ENCODE measurements at regions not wholly inside any gene's neighbourhood (a gene's known extent, or its start where the extent isn't known, plus 50 kb on each side); places are given as distances from the start of the nearest gene placed in this dataset.

DNA sequence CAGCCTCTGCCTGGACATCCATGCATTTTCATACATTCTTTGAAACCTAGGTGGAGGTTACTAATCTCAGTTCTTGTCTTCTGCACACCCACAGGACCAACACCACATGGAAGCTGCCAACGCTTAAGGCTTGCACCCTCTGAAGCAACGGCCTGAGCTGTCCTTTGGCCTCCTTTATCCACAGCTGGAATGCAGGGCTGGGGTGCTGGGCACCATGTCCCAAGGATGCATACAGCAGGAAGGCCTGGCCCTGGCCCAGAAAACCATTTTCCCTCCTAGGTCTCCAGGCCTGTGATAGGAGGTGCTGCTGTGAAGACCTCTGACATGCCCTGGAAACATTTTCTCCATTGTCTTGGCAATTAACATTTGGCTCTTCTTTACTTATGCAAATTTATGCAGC is 1168.6 kb downstream of the KCNT2 start:
- FAIRE-seq (no peak), DNase-seq (ENCODE audit: low spot score) (no peak)

DNA sequence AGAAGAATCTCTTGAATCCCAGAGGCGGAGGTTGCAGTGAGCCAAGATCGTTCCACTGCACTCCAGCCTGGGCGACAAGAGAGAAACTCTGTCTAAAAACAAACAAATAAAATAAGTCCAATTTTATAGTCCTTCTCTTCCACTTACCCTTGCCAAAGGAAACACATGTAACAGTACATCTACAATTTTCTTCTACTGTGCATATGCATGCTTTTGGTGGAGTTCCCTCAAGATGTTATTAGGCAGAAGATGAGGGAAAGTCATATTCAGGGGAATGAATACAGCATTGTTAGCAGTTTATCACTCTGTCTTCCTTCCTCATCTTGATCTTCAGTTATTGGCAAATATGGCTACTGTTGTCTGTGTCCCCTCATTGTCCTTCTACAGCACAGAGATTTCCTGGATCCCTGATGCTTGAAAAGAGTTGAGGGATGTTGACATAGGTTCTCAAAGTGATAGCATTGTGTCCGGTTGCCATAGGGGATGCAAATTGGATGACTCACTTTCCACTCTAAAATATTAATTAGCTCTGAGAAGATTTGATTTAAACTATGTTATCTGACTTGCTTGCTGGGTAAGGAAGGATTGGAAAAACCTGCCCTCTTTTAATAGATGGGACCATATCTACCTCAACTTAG is 1173.6 kb downstream of the KCNT2 start:
- FAIRE-seq, result no peak

DNA sequence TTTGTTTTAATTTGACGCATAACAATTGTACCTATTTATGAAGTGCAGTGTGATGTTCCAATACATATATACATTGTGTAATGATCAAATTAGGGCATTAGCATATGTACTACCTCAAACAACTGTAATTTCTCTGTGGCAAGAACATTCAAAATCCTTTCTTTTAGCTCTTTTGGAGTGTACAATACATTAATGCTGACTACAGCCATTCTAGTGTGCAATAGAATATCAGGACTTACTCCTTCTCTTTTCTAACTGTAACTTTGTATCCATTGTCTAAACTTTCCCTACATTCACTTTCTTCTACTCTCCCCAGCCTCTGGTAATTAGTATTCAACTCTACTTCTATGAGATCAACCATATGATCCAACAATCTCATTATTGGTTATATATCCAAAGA is 1177.4 kb downstream of the KCNT2 start:
- no peak for DNase-seq (ENCODE audit: low spot score)
- FAIRE-seq, result no peak

More for the DNA sequence above, 1173.6 kb downstream of the KCNT2 start:
- no peak for DNase-seq (ENCODE audit: low spot score)

DNA sequence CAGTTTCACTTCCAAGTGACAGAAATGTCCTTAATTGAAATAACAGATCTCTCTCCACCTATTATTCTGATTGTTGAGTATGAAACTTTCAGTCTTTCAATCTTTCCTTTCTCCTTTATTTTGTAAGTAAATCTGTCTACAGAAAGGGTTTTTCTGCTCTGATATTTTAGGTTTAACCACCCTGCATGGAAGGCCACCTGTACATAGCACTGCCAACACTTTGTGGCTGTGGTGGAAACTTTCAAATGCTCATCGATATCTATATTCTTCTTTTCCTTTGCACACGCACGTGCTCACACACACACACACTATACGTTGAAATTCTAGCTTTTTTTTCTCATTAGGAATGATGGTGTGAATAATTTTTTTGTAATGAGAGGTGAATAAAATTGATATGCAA is 1179.3 kb downstream of the KCNT2 start:
- no peak for FAIRE-seq
- no peak for DNase-seq (ENCODE audit: low spot score)

DNA sequence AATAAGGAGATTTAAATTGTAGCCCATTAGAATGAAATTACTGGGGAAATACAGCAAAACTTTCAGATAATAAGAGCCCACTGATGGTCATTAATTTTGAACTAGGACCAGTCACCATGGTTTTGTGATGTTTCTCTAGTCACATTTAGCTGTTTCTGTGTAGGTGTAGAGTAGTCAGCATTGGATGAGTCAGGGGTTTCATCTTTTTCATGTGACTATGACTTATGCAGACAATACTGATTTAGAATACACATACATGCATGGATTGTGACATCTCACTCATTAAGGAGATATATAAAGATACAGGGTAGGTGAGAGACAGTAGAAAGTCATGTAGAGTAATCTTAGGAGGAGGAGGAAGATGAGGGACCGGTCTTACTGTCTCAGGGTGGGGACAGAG is 1192.7 kb downstream of the KCNT2 start:
- no peak for DNase-seq (ENCODE audit: low spot score)
- no peak for FAIRE-seq

DNA sequence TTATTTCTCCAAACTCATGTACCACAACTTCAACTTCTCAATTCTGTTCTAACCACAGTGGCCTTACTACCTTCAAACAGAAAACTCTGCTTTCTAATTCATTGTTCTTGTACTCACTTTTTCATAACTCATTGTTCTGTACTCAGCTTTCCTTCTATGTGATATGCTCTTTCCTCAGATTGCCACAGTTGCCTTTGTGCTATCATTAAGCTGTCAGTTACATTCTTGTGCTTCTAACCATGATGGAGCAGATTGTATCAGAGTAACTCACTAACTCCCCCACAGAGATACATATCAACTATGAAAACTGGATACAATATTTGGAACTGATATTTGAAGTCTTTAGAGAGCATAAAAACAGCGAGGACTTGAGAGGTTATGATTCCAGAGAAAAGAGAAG is 1213.7 kb downstream of the KCNT2 start:
- FAIRE-seq, result no peak
- no peak for DNase-seq (ENCODE audit: low spot score)

DNA sequence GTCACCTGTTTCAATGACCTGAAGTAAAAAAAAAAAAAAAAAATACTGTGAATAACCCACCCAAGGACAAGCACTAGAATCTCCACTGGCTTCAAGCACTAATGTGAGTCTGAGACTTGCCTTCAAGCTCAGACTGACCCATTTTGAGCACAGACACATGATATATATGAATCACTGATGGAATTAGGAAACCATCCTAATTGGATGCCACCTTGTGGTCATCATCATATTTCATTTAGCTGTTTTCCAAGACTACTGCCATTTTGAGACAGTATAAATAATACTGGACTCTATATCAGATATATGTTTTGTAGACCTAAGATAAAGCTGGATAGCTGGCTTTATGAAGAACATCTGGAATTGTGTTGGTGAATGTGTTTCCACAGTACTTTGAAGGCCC is 1232.0 kb downstream of the KCNT2 start:
- DNase-seq (ENCODE audit: low spot score), result peak; percentile 3
- no peak for FAIRE-seq

DNA sequence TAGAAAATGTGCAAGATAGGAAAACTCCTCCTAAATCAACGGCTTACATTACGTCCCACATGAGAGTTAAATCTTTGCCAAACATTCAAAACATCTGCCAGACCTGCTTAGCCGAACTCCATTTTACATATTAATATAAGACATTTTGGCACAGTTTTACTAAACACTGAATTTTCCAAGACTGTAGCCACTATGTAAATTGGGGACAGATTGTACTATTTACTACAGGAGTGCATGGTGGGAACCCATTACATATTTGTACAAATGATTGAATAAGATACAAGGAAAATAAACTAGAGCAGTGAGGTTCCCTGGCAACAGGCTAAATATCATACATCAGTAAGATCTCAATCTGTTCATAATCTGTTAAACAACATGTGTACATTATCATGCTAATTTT is 1234.4 kb downstream of the KCNT2 start:
- DNase-seq (ENCODE audit: low spot score), result no peak
- no peak for FAIRE-seq

DNA sequence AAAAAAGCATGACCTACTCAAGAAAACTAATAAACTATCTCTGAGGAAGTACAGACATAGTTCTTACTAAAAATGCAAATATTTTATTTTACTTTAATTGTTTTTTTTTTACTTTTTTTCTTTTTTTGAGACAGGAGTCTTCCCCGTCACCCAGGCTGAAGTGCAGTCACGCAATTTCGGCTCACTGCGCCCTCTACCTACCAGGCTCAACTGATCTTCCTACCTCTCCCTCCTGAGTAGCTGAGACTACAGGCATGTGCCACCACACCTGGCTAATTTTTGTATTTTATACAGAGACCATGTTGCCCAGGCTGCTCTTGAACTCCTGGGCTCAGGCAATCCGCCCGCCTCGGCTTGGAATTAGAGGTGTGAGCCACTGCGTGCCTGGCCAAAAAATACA is 1263.1 kb downstream of the KCNT2 start:
- DNase-seq (ENCODE audit: low spot score) (no peak), FAIRE-seq (no peak)

DNA sequence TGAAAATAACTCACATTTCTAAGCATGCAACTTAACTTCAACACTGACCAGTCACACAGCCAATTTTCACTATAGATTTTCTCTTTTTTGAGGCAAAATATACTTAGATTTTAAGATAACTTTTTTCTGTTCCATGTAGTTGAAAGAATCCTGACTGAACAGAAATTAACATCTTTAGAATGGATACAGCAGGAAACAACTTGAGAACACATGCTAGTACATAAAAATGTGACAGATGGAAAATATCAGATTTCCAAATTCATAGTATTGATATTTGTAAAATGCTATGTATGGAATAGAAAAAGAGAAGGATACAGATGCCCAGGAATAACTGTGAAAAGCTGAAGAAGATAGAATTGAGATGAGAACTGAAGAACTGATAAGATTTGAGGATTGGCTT is 1270.6 kb downstream of the KCNT2 start:
- FAIRE-seq (no peak), DNase-seq (ENCODE audit: low spot score) (no peak)

DNA sequence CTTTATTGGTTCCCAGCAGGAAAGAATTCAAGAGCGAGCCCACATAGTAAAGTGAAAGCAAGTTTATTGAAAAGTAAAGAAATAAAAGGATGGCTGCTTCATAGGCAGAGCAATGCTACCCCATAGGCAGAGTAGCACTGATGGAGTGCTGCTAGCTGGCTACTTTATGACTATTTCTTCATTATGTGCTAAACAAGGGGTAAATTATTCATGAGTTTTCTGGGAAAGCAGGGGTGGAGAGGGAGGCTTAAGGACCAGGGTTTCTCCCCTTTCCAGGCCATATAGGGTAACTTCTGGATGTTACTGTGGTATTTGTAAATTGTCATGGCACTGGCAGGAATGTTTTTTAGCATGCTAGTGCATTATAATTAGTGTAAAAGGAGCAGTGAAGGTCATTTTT is 1271.4 kb downstream of the KCNT2 start:
- DNase-seq (ENCODE audit: low spot score), result no peak
- no peak for FAIRE-seq

DNA sequence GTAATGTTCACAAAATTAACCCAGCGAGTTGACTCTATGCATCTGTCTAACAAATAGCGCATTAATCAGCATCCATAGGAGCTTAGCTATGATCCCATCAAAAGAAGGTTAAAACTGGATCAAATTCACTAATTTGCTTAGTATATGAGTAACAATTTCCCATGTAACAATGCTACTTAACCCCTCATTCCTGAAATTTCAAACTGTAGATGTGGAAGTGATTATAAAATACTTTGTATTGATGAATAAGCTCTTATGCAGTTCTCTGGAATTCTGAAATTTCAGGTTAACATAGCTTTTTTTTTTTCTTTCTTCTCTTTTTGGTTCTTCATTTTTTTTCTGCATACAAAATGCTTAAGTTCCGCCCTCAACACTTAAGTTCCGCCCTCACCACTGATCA is 1272.7 kb downstream of the KCNT2 start:
- DNase-seq (ENCODE audit: low spot score) (no peak), FAIRE-seq (no peak)

DNA sequence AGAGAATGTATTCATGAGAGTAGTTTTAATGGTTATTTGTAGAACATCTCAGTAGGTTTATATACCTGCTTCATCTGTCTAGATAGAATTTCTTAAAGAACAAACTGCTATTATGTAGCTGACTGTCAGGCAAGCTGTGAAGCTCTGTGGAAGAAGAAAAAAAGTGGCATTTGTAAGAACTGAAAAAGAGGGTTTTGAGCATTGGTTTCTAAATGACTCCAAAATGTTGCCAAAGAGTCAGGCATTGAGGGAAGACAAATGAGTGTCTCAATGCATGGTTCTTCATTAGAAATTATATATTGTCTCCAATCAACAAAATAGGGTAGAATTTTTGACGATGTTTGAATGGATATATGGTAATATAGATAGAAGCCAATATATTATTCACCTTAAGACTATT is 1276.1 kb downstream of the KCNT2 start:
- FAIRE-seq (no peak), DNase-seq (ENCODE audit: low spot score) (no peak)

DNA sequence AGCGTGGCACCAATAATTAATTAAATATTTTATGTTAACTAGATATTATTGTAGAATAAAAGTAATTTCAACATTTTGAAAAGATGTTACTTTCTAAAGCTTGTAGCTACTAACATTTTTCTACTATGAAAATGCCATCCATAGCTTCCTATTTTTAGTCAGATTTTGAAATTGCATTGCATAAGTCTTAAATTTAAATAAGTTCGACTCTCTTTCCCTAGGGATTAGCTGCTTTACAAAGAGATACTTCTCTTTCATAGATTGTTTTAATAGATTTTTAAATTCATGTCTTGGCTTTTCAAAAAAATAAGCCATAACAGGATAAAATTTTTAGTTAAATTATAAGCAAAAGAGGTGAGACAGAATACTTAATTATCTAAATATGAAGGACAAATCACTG is 1279.6 kb downstream of the KCNT2 start:
- DNase-seq (ENCODE audit: low spot score), result no peak
- FAIRE-seq, result no peak

DNA sequence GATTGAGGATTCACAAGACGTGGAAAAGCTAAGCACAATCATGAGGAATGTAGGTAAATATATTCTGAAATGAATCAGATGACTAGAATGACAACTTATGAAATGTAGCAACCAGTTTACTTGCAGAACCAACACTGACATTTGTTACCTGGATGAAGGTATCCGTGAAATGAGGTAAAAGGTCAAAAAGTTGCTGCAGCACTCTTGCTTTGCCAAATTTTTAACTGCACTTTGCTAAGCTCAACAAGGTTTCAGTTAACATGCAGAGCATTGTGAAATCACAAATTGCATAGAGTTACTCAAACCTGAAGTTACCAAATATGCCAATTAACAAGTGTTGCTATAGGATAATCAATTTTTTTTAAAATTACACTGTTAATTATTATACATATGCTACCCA is 1280.1 kb downstream of the KCNT2 start:
- DNase-seq (ENCODE audit: low spot score), result no peak
- no peak for FAIRE-seq

DNA sequence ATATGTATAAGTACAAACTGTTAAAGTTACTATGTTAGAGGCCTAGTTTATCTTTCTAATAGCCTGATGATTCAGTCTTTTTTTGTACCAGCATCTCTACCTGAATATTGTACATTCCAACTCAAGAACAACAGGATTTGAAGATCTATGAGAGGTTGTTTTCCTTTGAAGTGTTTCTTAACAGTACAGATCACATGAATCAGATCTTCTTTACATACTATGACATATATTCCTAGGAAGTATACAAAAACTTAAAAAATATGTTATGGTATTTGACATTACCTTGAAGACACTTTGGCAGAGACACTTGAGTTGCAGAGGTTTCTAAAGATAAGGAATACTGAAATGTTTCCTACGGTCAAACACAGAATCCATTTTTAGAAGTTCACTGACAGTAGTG is 1280.9 kb downstream of the KCNT2 start:
- no peak for FAIRE-seq
- no peak for DNase-seq (ENCODE audit: low spot score)

DNA sequence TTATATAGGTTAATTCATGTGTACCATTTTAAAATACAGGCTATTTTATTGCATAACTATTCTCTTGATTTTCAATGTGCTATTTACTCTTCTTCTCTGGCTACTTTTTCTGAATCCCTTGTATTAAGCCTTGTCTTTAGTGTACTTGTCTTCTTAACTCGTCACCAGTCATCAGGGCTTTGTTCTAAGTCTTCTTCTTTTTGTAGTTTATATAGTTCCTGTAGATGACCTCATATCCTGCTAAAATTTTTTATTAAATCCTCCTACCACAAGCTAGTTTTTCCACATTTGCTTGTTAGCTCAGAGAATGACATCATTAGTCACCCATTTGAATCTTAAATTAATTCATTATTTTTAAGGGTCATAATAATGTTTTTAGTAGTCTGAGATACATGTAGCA is 1281.9 kb downstream of the KCNT2 start:
- FAIRE-seq (no peak), DNase-seq (ENCODE audit: low spot score) (no peak)

DNA sequence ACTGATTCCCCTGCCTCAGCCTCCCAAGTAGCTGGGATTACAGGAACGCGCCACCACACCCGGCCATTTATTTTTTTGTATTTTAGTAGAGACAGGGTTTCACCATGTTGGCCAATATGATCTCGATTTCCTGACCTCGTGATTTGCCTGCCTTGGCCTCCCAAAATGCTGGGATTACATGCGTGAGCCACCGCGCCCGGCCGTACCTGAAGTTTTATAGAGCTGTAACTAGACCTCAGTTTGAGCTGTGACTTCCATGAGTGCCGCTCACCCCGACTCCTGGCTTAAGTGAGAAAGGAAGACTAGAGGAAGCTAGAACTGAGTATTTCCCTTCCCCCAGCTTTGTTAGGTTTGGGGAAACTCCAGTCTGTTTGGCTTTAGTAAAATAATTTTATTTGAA is 1283.1 kb downstream of the KCNT2 start:
- DNase-seq (ENCODE audit: low spot score), result no peak
- FAIRE-seq, result no peak

DNA sequence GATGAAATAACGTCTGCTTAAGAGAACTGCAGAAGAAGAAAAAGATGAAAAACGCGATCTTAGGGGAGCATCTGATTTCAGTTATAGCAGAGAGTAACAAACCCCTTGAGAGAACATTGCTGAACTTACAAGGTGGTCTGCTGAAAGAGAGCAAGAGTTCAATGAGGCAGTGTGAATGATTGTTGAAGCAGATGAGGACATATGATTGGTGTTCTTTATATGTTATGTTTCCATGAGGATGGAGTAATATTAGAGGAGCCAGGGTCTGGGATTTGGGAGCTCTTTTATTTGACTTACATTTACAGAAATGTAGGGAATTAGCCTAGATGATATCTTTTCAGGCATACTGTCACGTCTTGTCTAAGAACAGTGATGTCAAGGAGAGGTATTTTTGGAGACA is 1302.0 kb downstream of the KCNT2 start:
- no peak for FAIRE-seq

DNA sequence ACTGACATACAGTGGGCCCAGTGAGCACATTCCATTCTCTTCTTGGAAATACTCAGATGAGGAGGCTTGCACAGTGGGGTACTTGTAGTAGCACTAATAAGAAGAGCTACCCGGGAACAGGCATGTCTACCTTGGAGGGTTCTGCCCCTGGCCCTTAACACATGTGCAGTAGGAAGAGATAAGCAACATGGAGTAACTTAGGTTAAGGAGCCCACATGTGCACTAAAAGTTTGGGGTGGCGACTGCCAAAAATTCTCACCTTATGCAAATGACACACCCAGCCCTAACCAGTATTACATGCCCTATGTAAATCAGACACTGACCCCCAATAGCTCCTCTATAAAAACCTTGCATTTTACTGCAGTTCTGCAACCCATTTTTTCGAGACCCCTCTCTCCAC is 1313.3 kb downstream of the KCNT2 start:
- no peak for FAIRE-seq
- no peak for DNase-seq (ENCODE audit: low spot score)

More for the DNA sequence above, 1302.0 kb downstream of the KCNT2 start:
- DNase-seq (ENCODE audit: low spot score), result no peak

DNA sequence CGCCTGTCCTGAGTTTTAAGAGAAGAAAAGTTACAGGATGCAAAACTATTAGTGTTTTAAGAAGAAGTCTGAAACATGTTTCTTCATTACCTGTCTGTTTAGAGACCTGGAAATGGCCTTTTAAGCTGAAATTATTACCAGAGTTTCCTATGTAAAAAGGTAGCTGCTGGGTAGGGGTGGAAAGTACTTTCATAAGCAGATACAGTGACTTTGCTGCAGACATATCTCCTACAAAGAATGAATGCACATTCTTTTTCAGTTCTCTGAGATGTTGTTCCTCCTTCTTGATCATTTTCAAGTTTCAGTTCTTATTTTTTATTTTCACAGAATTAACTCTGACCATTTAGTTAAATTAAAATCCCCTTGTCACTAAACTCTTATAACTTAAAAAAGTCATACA is 1329.6 kb downstream of the KCNT2 start:
- DNase-seq (ENCODE audit: low spot score), result no peak
- no peak for FAIRE-seq

DNA sequence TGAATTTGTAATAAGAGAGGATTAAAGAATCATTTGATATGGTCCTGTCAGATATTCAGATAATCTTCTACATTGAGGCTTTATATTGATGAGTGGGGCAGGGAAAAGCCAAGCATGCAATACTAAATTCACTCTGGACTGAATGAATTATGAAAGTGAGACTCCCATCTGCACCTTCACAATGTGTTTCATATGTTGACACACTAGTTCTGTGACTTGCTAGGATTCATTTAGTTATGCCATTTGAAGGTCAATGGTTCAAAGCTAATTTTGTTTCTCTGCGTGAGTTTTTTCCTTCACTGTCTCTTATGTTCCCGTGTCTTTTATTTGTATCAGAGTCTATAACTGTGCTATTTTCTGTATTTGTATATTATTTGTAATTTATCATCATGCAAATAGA is 1332.5 kb downstream of the KCNT2 start:
- FAIRE-seq, result no peak
- DNase-seq (ENCODE audit: low spot score), result no peak

DNA sequence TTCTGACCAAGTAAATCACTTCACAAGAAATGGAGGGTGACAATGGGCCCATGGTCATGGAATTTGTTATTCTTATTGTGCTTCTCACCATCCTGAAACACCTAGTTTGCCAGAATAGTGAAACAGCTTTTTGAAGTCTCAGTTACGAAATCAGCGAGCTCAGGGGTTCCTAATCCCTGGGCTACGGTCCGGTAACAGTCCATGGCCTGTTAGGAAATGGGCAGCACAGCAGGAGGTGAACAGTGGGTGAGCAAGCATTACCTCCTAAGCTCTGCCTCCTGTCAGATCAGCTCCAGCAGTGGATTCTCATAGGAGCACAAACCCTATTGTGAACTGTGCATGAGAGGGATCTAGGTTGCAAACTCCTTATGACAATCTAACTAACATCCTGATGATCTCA is 1356.3 kb downstream of the KCNT2 start:
- FAIRE-seq, result no peak
- no peak for DNase-seq (ENCODE audit: low spot score)

DNA sequence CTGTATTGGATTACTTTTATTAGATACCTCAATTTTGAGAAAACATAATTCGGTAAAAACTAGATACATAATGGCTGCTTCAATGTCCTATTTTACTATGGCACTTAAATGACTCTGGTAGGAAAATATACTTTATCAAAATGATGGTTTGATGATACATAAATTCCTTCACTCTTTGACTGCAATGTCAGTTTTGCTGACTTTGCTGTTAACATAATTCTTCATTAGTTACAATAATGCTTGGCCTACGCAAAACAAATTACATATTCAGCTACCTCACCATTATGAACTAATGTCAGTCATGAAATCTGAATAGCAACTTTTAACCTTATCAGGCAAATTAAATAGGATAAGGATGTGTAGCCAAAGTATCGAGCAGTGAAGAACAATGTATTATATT is 1364.7 kb downstream of the KCNT2 start:
- FAIRE-seq, result no peak

More for the DNA sequence above, 1364.7 kb downstream of the KCNT2 start:
- no peak for DNase-seq (ENCODE audit: low spot score)
